IPS DF 4.7 (cell line): ENCODE measurements at regions not wholly inside any gene's neighbourhood (a gene's known extent, or its start where the extent isn't known, plus 50 kb on each side); places are given as distances from the start of the nearest gene placed in this dataset.

Source experiments
- DNase-seq: peaks from one replicate; pipeline ENCODE4 v3.0.0-alpha.2; 2013; ENCODE audit warnings: low spot score; ENCODE audit errors: extremely low read depth

- DNase-seq = no peak
Measured at GRCh38 chr9:74321396-74321795, 175.7 kb upstream of the RORB start.

GRCh38 chr9:74322661-74323314 lies 174.3 kb upstream of the RORB start:
- DNase-seq = no peak

DNA sequence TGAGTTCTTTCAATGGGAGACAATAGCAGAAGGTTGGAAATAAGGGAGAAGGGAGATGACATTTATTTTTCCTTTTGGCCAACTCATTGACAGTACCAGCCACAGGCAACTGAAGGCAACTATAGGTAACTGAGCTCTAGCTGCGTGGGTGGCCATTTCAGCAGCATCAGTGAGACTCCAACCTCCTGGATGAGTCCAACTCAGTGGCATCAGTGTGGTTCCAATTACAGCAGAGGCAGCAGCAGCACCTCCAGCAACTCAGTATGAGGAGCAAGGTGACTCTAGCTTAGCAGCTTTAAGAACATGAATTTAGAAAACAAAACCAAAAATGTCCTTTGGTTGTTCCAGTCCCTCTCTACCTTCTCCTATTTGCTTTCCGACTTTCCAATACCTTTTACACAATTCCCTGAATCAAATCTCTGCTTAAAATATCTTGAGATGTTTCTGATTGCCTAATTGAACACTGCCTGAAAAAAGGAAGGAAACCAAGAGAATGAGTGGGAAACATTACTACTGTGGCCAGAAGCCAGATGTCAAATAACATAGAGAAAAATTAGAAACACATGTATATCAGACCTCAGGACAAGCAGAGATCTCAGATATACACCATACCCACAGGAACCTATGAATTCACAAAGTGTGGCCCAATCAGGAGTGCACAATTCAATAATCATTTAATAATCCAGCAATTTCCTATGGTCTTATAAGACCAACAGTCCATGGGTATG lies 166.5 kb upstream of the RORB start:
- no peak for DNase-seq

GRCh38 chr9:74331607-74332006 lies 165.5 kb upstream of the RORB start:
- DNase-seq = no peak

- DNase-seq = no peak
Measured at GRCh38 chr9:74333384-74334032, 163.6 kb upstream of the RORB start.

- no peak for DNase-seq
Measured at GRCh38 chr9:74334271-74334670, 162.9 kb upstream of the RORB start.

GRCh38 chr9:74336161-74336560 lies 161.0 kb upstream of the RORB start:
- DNase-seq = no peak

DNA sequence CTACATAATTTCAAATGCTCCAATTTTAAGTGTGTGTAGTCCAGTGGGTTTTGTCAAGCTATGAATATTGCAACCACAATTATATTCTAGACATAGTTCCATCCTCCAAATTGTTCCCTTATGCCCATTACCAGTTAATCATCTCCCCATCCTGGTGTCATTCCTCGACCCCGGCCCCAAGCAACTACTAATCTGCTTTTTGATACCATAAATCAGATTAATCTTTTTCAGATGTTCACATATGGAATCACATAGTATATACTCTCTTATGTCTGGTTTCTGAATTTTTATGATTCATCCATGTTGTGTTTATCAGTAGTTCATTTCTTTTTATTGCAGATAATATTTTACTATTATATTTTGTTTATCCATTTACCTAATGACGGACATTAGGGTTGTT lies 148.4 kb upstream of the RORB start:
- DNase-seq = no peak

GRCh38 chr9:74355107-74355506 lies 142.0 kb upstream of the RORB start:
- DNase-seq = no peak

DNA sequence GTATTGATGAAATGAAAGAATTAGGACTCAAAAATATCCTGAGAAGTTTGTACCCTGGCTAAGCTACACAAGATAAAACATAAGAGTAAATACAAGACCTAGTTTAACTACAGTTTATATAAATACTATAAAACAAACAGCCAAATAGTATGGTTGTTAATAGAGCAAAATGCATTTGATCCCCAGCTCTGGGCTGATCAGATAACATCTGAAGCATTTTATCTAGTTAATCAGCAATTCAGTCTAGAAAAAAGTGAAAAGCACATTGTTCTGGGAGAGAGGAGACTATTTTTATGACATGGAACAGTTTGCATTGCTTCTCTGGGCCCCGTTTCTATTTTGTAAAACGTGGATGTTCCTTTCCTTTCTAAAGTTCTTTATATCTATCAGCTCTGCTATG lies 139.6 kb upstream of the RORB start:
- DNase-seq = no peak

GRCh38 chr9:74358959-74359358 lies 138.2 kb upstream of the RORB start:
- no peak for DNase-seq

DNA sequence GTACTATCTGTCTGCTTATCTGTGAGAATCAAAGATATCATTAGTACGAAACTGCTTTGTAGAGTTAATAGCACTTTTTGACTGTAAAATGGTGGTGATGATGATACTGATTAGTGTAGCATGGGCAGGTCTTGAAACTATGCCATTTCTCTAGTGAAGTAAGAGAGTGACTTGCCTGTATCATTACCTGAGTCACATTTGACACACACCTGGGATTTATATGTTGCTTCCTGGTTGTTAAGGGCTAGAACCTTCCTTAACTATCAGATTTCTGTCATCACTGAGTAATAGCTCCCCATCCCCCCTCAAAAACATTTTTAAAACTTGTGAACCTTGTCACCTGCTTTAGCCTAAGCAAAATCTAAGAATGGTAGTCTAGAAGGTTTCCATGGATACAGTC lies 135.6 kb upstream of the RORB start:
- no peak for DNase-seq

- DNase-seq = no peak
Measured at GRCh38 chr9:74362423-74362822, 134.7 kb upstream of the RORB start.

DNA sequence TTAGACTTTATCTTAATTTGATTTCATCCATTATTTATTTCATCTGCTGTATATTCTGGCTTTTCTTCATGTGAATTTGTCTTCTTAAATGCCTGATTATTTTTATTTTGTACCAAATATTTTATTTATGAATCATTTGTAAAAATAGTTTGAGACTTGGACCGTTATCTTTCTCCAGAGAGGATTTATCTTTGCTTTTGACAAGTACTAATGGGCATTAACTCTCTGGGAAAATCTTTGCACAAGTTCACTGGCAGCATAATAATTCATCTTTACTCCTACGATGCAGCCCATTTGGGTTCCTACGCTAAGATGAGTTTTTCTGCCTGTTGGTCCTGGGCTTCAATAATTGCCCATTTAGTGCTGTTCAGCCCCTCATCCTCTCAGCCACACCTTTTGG lies 131.0 kb upstream of the RORB start:
- DNase-seq = no peak

GRCh38 chr9:74369844-74370243 lies 127.3 kb upstream of the RORB start:
- no peak for DNase-seq

DNA sequence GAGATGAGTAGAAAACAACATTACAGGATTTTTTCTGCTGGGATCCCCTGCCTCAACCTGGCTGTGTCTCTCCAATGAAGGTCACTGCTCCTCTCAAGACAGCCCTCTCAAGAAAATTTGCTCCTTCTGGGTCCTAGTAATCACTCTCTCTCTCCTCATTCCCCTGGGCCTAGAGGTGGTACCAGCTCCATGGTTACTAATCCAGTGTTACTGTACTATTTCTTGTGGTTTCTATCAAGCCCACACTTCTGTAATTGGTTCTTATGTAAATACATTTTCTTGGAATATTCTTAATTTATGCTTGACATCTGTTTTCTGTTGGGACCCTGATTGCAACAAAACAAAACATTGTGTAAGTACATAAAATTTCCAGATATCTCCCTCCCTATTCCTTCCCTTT lies 123.8 kb upstream of the RORB start:
- DNase-seq = no peak

- DNase-seq = peak; percentile 53
Measured at GRCh38 chr9:74379718-74380117, 117.4 kb upstream of the RORB start.

GRCh38 chr9:74391816-74392215 lies 105.3 kb upstream of the RORB start:
- DNase-seq = no peak

- DNase-seq = no peak
Measured at GRCh38 chr9:74403581-74403980, 93.6 kb upstream of the RORB start.

DNA sequence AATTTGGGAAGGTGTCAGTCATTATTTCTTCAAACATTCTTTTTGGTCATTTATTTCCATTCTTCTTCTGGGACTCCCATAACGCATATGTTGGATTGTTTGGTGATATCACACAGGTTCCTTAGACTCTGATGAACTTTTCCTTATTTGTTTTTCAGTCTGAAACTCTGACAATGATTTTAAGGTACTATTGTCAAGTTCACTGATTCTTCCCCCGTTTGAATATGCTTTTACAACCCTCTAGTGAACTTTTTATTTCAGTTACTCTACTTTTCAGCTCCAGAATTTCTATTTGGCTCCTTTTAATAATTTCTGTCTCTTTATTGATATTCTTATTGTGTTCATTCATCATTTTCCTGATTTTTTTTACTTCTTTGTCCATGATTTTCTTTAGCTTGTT lies 92.5 kb upstream of the RORB start:
- DNase-seq = no peak

DNA sequence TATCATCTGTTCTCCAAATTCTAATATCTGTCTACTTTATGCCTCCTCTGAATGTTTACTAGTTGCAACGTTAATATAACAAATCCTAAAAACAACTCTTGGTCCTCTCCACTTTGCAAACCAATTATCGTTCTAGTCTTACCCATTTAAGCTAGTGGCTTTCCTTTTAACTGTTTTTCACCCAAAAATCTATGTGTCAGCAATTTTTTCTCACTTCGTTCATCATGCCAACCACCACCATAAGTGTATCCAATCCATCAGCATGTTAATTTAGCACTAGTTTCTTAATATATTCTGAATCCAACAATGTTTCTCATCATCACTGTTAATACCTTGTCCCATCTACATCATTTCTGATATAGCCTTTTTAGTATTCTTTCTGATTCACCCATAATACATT lies 90.0 kb upstream of the RORB start:
- DNase-seq = no peak

DNA sequence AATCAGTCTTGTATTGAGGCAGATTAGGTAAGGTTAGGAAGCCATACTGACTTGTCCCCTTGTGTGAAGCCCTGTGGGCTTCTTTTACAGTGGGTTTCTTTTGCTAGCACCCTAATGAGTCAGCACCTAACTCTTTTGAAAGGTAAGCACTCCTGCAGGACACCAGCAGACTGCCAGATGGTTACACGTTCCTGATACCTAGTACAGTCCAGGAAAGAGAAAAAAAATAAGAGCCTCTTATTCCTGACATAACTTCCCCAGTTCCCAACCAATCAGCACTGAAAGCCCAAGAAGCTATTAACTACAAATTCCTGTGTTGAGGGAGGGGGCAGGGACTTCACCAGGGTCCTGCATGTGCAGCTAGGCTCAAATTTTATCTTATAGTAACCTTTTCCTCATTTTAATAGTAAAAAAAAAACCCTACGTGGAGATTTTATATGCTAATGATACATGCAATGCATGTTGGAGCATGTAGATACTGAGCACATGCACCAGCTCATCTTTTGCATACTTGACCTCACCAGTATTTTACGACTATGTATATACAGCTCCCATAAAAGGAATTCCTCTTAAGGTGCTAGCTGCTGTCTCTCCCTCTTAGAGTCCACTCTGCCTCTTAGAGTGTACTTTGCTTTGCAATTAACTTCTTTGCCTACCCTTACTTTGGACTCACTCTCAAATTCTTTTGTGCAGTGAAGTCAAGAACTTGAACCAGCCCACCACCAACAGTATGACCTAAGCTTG lies 84.7 kb upstream of the RORB start:
- DNase-seq = no peak
